Thyroid gland (tissue), 4 donors: ENCODE measurements at regions not wholly inside any gene's neighbourhood (a gene's known extent, or its start where the extent isn't known, plus 50 kb on each side); places are given as distances from the start of the nearest gene placed in this dataset.
"Not testable (repeated sequence)": the region's sequence is repeated elsewhere in the genome, so short reads cannot be mapped to it uniquely, and the experiment has no call there.

ENCODE experiments used
- CTCF ChIP-seq, 6 experiments: fragments of 200-600 bp in 3 of 6; fragments of 450-650 bp in 3 of 6; sonication (generic) in 3 of 6; IDR thresholded peaks; one replicate each; pipeline ENCODE4 v1.5.1; 2016 to 2019; ENCODE audit warnings: antibody characterized with exemption in 6 of 6, mild to moderate bottlenecking in 2 of 6, inconsistent platforms in 1 of 6, moderate library complexity in 1 of 6
- POLR2A ChIP-seq, 2 donors: fragments of 450-650 bp; IDR thresholded peaks; one replicate each; pipeline ENCODE4 v1.6.1; 2017; ENCODE audit warnings: antibody characterized with exemption in 2 of 2, mild to moderate bottlenecking in 2 of 2, moderate library complexity in 1 of 2

GRCh38 chr12:25710938-25711605 lies 158.0 kb upstream of the LMNTD1 start:
- not testable (repeated sequence) for TF ChIP-seq CTCF, POLR2A (IDR thresholded peaks at IDR 0.05)
